Stimulated activated CD4-positive, alpha-beta T cell treated with anti-CD3 and anti-CD28 coated beads, Interleukin-4, amount 100 ng/mL, for 24 hours (primary cell): ENCODE measurements at regions not wholly inside any gene's neighbourhood (a gene's known extent, or its start where the extent isn't known, plus 50 kb on each side); places are given as distances from the start of the nearest gene placed in this dataset.
"Not testable (repeated sequence)": the region's sequence is repeated elsewhere in the genome, so short reads cannot be mapped to it uniquely, and the experiment has no call there.

Experiments used
- DNase-seq: peaks from one replicate; pipeline ENCODE4 v3.0.0-alpha.2; 2020

- DNase-seq = not testable (repeated sequence)
Observed at GRCh38 chr13:18238586-18238985, 943.0 kb downstream of the TUBA3C start.

GRCh38 chr13:18236528-18236815 is 945.2 kb downstream of the TUBA3C start:
- no peak for DNase-seq

- DNase-seq = no peak
Observed at GRCh38 chr13:18235756-18236527, 945.7 kb downstream of the TUBA3C start.

GRCh38 chr13:18235172-18235571 is 946.5 kb downstream of the TUBA3C start:
- DNase-seq = no peak

GRCh38 chr13:18234451-18234850 is 947.2 kb downstream of the TUBA3C start:
- not testable (repeated sequence) for DNase-seq

GRCh38 chr13:18233783-18234299 is 947.8 kb downstream of the TUBA3C start:
- DNase-seq = no peak

- no peak for DNase-seq
Observed at GRCh38 chr13:18232994-18233782, 948.4 kb downstream of the TUBA3C start.

GRCh38 chr13:18232298-18232993 is 949.2 kb downstream of the TUBA3C start:
- DNase-seq = no peak

- DNase-seq = not testable (repeated sequence)
Observed at GRCh38 chr13:18224411-18224810, 957.2 kb downstream of the TUBA3C start.

- DNase-seq = not testable (repeated sequence)
Observed at GRCh38 chr13:18214689-18215088, 966.9 kb downstream of the TUBA3C start.

- not testable (repeated sequence) for DNase-seq
Observed at GRCh38 chr13:18213511-18213910, 968.1 kb downstream of the TUBA3C start.

GRCh38 chr13:18212873-18213272 is 968.8 kb downstream of the TUBA3C start:
- peak; percentile 46 for DNase-seq

- peak; percentile 3 for DNase-seq
Observed at GRCh38 chr13:18211752-18212560, 969.7 kb downstream of the TUBA3C start.

- DNase-seq = not testable (repeated sequence)
Observed at GRCh38 chr13:18204614-18205178, 976.9 kb downstream of the TUBA3C start.

GRCh38 chr13:18195365-18195678 is 986.3 kb downstream of the TUBA3C start:
- DNase-seq = not testable (repeated sequence)

GRCh38 chr13:18194631-18195364 is 986.8 kb downstream of the TUBA3C start:
- not testable (repeated sequence) for DNase-seq

GRCh38 chr13:18194104-18194503 is 987.5 kb downstream of the TUBA3C start:
- not testable (repeated sequence) for DNase-seq
